Head of caudate nucleus (tissue), 42 donors: ENCODE measurements at regions not wholly inside any gene's neighbourhood (a gene's known extent, or its start where the extent isn't known, plus 50 kb on each side); places are given as distances from the start of the nearest gene placed in this dataset.

Source experiments
- DNase-seq, 42 donors: peaks; one replicate each; pipeline versions ENCODE4 v3.0.0 to v3.0.0-alpha.2; 2020 to 2021; ENCODE audit warnings: mixed read lengths in 7 of 42
- intact Hi-C: fragments of 100-400 bp; cut with DNase I; formaldehyde crosslinking; loops from one replicate; pipeline ENCODE4 v1.15.0; 2022

DNA sequence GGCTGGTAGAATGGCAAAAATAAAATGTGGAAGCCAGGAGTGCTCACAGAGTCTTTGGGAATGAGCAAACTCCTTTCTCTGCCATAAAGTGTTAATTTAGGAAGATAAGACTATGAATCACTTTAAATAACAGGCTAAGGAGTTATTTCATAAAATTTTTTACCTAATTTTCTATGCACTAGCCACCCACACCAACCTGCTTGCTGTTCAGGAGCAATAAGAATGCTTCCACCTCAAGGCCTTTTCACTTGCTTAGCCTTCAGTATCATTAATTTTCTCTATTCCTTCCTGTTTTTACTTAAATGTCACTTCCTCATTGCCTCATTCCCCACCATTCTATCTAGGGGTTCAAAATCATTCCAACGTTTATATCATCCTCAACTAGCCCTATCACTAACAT, 326.8 kb downstream of the CCER1 start:
- DNase-seq: peak in 13 of 42 donors; percentile 2 to 67 (median 37)
- intact Hi-C loops: no loop called here

DNA sequence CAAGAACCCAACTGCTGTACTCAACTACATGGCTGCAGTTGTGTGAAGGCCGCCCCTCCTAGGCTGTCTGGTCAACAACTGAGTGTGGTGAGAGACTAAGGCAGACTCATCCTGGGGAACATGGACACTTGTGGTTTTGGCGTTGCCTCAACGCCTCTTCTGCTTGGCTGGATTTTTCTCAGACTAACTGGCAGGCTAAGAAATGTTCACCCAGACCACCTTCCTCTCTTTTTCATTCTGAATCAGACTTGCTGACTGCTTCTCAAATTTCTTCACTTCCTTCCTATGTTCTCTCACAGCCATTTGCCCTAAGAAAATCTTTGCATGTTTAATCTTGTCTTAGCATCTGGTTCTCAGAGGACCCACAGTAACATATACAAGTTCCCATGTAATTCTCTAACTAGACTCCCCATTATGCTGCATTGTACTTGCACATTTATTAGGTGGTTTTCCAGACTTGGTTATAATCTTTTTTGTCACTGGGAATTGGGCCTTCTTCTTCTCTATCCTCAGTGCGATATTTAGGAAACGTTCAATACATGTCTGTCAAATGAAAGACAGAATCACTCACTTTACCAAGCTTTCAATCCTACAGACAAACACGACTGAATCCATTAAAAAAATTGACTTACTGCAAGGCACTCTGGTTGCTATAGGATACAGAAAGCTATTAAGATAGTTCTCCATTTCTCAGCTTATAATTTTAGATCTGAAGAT, 327.6 kb downstream of the CCER1 start:
- intact Hi-C loops: no loop called here
- DNase-seq: no peak

DNA sequence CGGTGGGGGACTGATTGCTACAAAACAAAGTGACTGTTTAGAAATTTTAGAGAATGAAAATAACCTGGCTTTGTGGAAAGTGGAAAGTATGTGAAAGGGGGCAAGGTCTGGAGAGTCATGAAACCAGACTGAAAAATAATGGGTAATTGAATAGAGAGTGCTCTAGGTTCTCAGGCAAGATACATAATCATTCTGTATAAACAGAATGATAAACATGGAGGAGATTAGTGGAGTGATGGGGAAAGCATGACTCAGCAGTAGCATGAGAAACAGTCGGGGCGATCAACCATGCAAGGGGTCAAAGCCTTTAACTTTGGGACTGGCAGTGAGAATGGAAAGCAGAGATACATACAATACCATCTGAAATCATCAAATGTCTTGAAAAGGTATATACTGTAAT, 332.5 kb downstream of the CCER1 start:
- intact Hi-C loops: no loop called here
- DNase-seq: no peak

DNA sequence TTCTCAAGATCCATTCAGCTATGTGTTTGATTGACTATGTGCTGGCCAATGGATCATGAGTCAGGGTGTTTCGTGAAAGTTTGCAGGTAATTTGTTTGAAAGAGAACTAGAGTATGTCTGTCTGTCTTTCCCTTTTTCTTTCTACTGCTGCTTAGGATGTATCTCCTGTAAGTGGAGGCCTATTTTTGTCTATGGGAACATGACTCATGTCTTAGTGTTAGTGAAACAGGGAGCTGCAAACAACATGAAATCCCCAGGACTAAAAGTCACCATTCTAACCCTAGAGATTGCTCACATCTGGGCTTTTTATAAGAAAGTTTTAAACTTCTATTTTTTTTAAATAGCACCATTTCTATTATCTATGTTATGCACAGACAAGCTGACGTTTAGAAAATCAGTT, 333.0 kb downstream of the CCER1 start:
- intact Hi-C loops: no loop called here
- DNase-seq: no peak

DNA sequence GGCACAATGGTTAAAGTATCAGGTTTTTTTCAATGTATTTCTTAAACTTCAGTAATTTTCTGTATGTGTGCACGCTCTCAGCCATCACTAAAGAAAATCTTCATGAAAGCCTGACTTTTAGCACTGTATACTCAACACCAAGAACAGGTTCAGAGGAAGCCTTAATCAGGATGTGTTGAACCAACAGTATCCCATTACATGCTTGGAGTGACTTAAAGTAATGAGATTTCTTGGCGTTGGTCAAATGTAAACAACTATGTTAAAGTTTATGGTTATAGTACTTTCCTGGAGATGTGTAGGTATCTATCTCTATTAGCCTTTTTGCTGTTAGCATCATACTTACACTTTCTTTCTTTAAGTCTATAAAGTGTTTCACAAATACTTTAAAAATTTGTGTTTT, 335.0 kb downstream of the CCER1 start:
- DNase-seq: no peak
- intact Hi-C loops: no loop called here

DNA sequence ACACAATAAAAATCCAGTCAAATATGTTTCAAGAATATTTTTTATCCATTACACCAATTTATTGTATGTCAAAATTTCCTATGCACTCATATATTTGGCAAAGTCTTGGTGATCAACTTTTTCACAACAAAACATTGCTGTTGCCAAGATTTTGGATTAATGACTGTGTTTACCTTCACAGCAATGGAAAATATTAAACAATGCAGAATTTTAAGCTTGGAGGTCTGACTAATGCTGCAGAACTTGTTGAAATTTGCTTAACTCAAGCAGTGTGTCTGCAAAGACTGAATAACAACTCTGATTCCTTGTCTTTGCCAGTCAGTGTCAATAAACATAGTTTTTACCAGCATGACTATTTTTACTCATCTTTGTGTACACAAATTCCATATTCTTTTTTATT, 336.4 kb downstream of the CCER1 start:
- intact Hi-C loops: no loop called here
- DNase-seq: no peak

DNA sequence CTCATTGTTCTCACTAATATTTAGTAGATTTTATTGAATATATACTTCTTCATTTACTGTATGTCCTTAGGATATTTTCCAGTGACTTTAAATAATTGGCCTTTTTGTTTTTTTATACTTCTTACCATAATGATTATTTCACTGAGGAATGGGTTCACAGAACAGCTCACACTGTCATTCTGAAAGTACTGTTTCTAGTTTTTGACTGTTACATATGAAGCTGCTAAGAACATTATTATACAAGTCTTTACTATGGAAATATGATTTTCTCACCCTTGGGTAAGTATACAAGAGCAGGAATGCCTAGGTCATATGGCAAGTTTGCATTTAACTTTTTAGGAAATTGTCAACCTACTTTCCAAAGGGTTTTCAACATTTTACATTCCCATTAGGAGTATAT, 343.1 kb downstream of the CCER1 start:
- intact Hi-C loops: no loop called here
- DNase-seq: no peak

DNA sequence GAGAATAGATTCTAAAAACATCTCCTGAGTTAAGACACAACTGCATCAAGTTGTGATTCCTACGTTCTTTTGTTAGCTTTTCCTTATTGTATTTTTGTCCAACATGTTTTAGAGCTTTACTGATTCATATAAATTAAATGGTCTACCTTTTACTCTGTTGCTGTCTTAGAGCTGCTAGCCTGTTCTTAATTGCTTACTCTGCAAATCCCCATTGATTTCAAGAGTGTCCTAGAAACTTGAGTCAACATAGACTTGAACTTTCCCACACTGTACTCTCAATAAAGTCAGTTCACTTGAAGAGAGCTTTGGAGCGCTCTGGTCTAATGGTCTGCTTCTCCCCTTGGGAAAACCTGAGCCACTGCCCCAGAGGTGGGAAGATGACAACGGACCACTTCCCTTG, 343.9 kb downstream of the CCER1 start:
- intact Hi-C loops: no loop called here
- DNase-seq: no peak

DNA sequence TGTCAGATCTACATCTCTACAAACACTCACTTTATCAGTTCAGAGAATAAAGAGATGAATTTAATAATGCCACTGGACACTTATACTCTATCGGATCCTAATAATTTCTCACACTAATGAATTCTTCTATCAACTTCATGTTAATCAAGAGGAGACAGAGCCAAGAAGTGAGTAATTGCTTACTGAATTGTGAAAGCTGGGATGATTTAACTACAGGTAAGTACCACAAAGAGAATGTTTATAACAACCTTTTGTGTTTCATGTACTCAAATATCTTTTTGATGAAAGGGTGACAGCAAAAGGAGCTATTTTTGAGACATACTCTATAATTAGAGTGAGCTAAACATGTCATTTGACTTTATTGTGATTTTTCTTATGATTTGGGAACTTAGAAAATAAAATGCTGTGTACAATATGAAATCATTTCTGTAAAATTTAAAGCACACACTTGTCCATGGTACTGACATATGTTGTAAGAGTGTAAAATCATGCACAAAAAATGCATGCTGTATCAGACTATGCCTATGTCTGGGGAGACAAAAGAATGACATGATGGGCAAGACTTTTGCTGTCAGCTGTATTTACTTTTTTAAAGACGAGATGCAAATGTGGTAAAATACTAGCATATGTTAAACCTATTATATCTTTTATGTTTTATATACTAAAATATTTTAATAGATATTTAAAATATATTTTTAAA, 361.2 kb downstream of the CCER1 start:
- DNase-seq: no peak
- intact Hi-C loops: no loop called here

DNA sequence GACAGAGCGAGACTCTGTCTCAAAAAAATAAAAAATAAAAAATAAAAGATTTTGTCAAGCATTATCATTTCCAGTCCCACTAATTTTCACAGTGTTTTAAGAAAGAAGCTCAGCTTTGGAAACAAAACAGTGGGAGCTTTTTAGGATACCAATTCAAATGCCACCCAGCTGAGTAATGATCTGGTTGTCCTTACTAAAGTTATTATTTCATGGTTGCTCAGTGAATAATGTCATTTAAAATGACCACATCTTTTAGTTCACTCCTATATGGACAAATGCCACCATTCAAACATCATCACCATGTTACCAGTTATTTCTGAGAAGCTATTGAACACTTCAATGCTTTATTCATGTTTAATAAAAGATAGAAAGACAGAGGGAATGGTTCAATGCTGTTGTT, 365.0 kb downstream of the CCER1 start:
- DNase-seq: no peak
- intact Hi-C loops: no loop called here

DNA sequence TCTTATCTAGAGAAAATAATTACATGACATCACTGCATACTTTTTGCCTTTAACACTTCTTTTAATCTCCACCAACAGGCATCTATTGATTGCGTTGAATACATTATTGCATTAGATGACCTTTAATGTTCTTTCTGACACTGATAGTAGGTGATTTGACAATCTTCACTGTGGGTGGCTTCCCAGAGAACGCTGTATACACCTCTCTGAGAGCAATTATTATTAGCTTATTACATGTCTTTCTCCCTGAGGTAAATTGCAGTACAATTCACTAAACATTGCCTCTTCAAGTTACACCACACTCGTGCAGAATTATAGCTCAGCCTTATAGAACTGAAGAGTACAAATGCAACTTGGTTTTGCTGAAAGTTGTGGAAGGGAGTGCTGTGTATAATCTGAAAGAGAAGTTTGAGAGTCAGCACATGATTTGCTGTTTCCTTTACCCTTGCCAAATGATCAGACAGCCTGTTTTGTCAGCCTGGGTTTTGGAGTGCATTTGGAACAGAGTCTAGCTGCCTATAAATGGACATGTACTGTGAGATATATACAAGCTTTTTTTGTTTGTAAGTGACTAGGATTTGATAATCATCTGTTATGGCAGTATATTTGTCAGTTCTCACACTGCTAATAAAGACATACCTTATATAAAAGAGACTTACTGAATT, 369.2 kb downstream of the CCER1 start:
- intact Hi-C loops: no loop called here

DNA sequence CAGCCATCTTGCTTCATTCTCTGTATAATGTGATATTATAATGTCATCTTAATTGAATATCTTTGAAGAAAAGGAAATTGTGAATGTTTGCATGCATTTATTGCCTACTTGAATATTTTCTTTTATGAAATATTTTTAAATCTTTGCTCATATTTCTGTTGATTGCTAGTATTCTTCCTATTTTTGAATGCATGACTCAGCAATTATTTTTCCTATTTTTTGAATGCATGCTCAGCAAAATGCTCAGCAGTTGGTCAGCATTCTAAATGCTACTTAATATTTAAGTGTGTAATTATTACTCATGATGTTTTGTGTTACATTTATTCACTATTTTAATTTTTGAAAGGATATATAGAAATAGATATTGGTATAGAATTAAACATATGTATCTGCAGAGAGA, 378.3 kb downstream of the CCER1 start:
- intact Hi-C loops: no loop called here

More for the DNA sequence above, 369.2 kb downstream of the CCER1 start:
- no peak for DNase-seq

DNA sequence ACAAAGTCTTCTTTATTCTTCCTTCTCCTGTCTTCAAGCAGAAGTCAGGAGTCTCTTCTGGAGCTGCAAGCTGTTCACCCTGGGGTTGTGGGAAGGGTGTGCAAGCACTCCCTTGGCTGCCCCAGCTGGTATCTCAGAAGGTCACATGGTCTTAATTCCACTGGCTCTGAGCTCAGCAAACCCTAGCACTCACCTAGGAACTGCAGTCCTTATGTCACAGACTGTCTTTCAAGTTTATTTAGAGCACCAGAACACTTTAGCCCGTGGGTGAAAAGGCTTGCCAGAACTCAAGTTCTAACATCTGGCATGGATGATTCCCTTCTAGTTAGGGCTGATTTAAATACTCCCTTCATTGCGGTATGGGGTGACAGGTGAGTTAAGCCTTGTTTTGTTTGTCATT, 379.0 kb downstream of the CCER1 start:
- no peak for DNase-seq
- intact Hi-C loops: no loop called here

More for the DNA sequence above, 378.3 kb downstream of the CCER1 start:
- DNase-seq: no peak

DNA sequence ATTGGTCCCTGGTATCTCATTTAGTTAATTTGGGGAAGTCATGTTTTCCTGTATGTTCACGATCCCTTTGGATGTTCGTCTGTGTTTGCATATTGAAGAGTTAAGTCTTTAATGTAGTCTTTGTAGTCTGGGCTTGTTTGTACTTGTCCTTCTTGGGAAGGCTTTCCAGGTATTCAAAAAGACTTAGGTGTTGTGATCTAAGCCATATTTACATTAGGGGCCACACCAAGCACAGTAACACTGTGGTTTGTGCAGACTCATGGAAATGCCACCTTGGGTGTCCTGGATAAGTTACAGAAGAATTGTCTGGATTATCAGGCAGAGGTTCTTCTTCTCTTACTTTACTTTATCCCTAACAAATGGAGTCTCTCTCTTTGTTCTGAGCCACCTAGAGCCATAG, 380.3 kb downstream of the CCER1 start:
- intact Hi-C loops: no loop called here
- DNase-seq: no peak

DNA sequence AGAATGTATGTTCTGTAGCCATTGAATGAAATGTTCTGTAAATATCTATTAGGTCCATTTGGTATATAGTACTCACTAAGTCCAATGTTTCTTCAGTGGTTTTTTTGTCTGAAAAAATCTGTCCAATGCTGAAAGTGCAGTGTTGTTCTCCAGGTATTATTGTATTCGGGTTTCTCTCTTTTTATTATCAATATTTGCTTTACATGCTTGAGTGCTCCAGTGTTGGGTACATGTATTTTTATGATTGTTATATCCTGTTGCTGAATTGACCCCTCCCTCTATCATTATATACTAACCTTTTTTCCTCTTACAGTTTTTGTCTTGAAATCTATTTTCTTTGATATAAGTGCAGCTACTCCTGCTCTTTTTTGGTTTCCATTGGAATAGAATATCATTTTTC, 382.2 kb downstream of the CCER1 start:
- DNase-seq: no peak
- intact Hi-C loops: no loop called here

DNA sequence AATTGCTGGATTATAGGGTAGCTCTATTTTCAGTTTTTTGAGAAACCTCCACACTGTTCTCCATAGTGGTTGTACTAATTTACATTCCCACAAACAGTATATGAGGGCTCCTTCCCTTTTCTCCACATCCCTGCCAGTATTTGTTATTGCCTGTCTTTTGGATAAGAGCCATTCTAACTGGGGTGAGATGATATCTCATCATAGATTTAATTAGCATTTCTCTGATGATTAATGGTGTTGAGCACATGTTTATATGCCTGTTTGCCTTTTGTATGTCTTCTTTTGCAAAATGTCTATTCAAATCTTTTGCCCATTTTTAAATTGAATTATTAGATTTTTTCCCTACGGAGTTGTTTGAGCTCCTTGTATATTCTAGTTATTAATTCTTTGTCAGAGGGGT, 385.3 kb downstream of the CCER1 start:
- no peak for DNase-seq
- intact Hi-C loops: no loop called here

DNA sequence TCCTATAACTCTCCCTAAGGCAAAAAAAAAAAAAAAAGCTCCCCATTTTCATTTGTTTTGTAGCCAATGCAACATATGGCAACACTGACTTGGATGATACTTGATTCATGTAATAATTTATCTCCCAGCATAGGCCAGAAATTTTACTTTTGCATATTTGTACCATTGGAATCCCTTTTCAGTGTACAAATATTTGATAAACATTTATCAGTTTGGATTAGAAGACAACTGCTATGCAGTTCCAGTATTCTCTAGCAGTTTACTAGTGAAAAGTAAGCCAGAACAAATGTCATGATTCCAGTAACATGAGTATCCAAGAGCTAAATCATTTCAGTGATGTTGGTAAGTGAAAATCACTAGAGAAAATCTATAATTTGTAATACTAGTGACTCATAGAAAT, 392.3 kb downstream of the CCER1 start:
- intact Hi-C loops: no loop called here
- no peak for DNase-seq

DNA sequence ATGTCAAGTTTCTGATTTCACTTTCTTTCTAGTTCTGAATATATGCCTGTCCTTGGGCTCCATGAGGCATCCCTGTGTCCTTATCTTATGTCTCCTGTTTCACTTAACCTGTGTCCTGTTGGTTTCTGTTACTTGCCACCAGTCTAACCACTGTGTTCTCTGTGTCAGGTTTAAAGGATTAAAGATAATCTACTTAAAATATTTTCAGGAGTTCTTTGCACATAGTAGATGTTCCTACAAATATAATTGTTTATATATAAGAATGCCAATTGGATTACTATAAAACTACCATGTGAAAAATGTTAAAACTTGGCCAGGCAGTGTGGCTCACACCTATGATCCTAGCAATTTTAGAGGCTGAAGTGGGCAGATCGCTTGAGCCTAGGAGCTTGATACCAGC, 406.4 kb downstream of the CCER1 start:
- DNase-seq: no peak
- intact Hi-C loops: no loop called here

DNA sequence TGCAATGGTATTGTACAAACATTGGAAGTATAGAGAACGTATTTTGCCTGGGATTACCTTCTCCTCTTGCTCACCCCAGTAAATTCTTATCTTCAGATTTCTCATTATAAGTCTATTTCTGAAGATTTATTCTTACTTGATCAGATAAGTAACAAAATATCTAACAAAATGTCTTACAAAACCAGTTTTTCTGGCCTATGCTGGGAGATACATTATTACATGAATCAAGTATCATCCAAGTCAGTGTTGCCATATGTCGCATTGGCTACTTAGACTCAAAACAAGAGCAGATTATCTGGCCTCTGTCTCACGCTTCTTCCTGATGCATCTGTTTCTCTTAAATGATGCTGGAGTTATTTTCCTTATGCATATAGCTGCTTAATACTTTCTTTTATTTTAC, 408.5 kb downstream of the CCER1 start:
- DNase-seq: no peak
- intact Hi-C loops: no loop called here

DNA sequence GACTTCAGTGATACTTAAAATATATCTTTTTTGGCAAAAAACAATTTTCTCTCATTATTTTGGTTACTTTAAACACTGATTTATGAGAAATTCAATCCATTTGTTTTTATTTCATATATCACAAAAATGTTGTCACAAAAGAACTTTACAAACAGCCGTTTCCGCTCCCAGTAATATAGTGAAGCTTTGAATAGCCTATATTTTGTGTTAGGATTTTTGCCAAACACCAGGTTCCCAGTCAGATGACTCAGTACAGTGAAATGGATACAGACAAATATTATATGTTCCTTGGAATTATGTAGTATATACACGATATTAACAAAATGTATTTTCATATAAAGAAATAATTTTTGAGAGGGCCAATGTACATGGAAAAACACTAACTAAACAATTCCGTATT, 411.1 kb downstream of the CCER1 start:
- intact Hi-C loops: no loop called here

DNA sequence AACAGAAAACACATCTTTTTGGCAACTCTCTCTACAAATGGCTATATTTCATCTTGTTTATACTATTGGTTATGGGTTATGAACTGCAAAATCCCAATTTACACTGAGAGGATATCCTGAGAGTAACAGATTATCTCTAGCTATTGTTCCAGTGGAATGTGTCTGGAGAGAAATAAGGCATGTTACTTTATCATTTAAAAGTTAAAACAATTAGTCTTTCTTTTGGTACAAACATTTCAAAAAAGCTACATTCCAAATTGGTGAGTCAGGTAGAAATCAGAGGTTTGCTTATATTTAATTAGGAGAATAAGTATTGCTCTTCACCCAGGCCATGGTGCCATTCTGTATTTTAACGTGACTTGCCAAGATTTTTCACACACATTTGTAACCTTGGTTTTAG, 411.6 kb downstream of the CCER1 start:
- DNase-seq: no peak

More for the DNA sequence above, 411.1 kb downstream of the CCER1 start:
- no peak for DNase-seq

More for the DNA sequence above, 411.6 kb downstream of the CCER1 start:
- intact Hi-C loops: no loop called here
